HepG2 (cell line): ENCODE measurements at regions not wholly inside any gene's neighbourhood (a gene's known extent, or its start where the extent isn't known, plus 50 kb on each side); places are given as distances from the start of the nearest gene placed in this dataset.

Experiments
- ATAC-seq: fragments of 200-7000 bp; cut with Tn5 transposase; 3 replicates; pipeline ENCODE4 v1.9.1; 2020; ENCODE audit warnings: mild to moderate bottlenecking, moderate library complexity
- BruUV-seq: library from RNA; stranded (reverse); fragments of 400-500 nt; replicated peaks from 2 replicates; lab custom pipeline; 2021; lab: Mats Ljungman, UMichigan
- CTCF ChIA-PET: fragments of 300-600 bp; formaldehyde crosslinking; extraction: SDS; loops from one replicate; lab custom pipeline; 2021; ENCODE audit warnings: low total read pairs, inconsistent platforms, low intra/inter-chr PET ratio; lab: Yijun Ruan, JAX
- POLR2A ChIA-PET: fragments of 350-600 bp; sonication (Branson Sonifier 250); formaldehyde crosslinking; loops from one replicate; lab custom pipeline; 2020; ENCODE audit warnings: antibody characterized with exemption, inconsistent platforms; lab: Yijun Ruan, JAX
- DNase-seq: peaks from one replicate; pipeline ENCODE4 v3.0.0-alpha.2; 2015; ENCODE audit warnings: low spot score
- FAIRE-seq: peaks from 3 replicates; lab custom pipeline; 2011; peaks lifted over from hg19 to GRCh38; lab: Jason Lieb, UNC
- H2AFZ ChIP-seq: one replicate; pipeline ENCODE4 v1.6.1; 2011; ENCODE audit warnings: low read length, inconsistent platforms
- H3K27ac ChIP-seq: fragments of 300-600 bp; 3 replicates; pipeline ENCODE4 v1.8.0; 2011; ENCODE audit warnings: mixed run types, mild to moderate bottlenecking, mixed read lengths, low read length, inconsistent platforms; ENCODE audit not compliant: insufficient read depth; ENCODE audit errors: extremely low read length
- H3K27me3 ChIP-seq, 2 experiments: fragments of 200-600 bp in 1 of 2; 2 replicates in 1 of 2; 3 replicates in 1 of 2; pipeline versions ENCODE4 v1.6.0 to v1.8.0; 2011; ENCODE audit warnings: low read length in 2 of 2, mild to moderate bottlenecking in 2 of 2, moderate library complexity in 2 of 2, inconsistent platforms in 1 of 2; ENCODE audit not compliant: insufficient read depth in 2 of 2, control insufficient read depth in 1 of 2
- H3K36me3 ChIP-seq, 2 experiments: fragments of 200-600 bp in 1 of 2; replicated peaks in 1 of 2; 2 replicates in 1 of 2; 3 replicates in 1 of 2; pipeline versions ENCODE4 v1.5.1 to v1.8.0; 2011; ENCODE audit warnings: low read length in 2 of 2, inconsistent platforms in 1 of 2; ENCODE audit not compliant: insufficient read depth in 2 of 2, control insufficient read depth in 1 of 2
- H3K4me1 ChIP-seq: 2 replicates; pipeline ENCODE4 v1.5.1; 2012; ENCODE audit warnings: low read length, inconsistent platforms; ENCODE audit not compliant: insufficient read depth
- H3K4me2 ChIP-seq: 2 replicates; pipeline ENCODE4 v1.6.0; 2011; ENCODE audit warnings: low read depth, low read length, inconsistent platforms
- H3K4me3 ChIP-seq, 3 experiments: fragments of 200-600 bp in 1 of 3; sonication (generic), shearing (Covaris generic) in 1 of 3; replicated peaks in 1 of 3; 2 replicates each; pipeline ENCODE4 v1.5.1; 2011 to 2016; ENCODE audit warnings: low read length in 3 of 3, inconsistent platforms in 2 of 3, low read depth in 2 of 3, mild to moderate bottlenecking in 2 of 3, control low read depth in 1 of 3, mixed read lengths in 1 of 3; ENCODE audit not compliant: insufficient read depth in 1 of 3
- H3K79me2 ChIP-seq: one replicate; pipeline ENCODE4 v1.6.1; 2011; ENCODE audit warnings: low read length, inconsistent platforms; ENCODE audit not compliant: insufficient read depth
- H3K9ac ChIP-seq: 2 replicates; pipeline ENCODE4 v1.6.0; 2011; ENCODE audit warnings: mild to moderate bottlenecking, low read depth, low read length, inconsistent platforms; ENCODE audit not compliant: insufficient read depth
- H3K9me3 ChIP-seq: 2 replicates; pipeline ENCODE4 v1.5.1; 2012; ENCODE audit warnings: mild to moderate bottlenecking, low read length
- H4K20me1 ChIP-seq: 2 replicates; pipeline ENCODE4 v1.6.0; 2011; ENCODE audit warnings: inconsistent platforms, mild to moderate bottlenecking, low read length, moderate library complexity; ENCODE audit not compliant: insufficient read depth
- CHD2 ChIP-seq: IDR thresholded peaks from 2 replicates; pipeline ENCODE4 v1.6.1; 2011; ENCODE audit warnings: low read depth, low read length, improper control_type of control experiment
- FOXJ3 ChIP-seq: sonication (generic); formaldehyde crosslinking; IDR thresholded peaks from 2 replicates; pipeline ENCODE4 v1.4.0; 2020; ENCODE audit warnings: missing genetic modification reagents, mild to moderate bottlenecking, borderline replicate concordance
- FOXP4 ChIP-seq: sonication (generic); formaldehyde crosslinking; IDR thresholded peaks from 2 replicates; pipeline ENCODE4 v1.4.0; 2020; ENCODE audit warnings: missing genetic modification reagents
- HOXA9 ChIP-seq: sonication (generic); formaldehyde crosslinking; IDR thresholded peaks from 2 replicates; pipeline ENCODE4 v1.8.1; 2022; ENCODE audit warnings: missing genetic modification reagents, mild to moderate bottlenecking, moderate library complexity, borderline replicate concordance
- MBNL3 ChIP-seq: fragments of 250-450 bp; sonication (Bioruptor Pico); conservative IDR thresholded peaks from 2 replicates; pipeline ENCODE4 v1.8.0; 2022; ENCODE audit warnings: mild to moderate bottlenecking, inconsistent platforms
- PRMT3 ChIP-seq: sonication (generic); formaldehyde crosslinking; IDR thresholded peaks from 2 replicates; pipeline ENCODE4 v1.8.1; 2022; ENCODE audit warnings: low read depth, mild to moderate bottlenecking, moderate library complexity, missing genetic modification reagents, borderline replicate concordance
- TIGD3 ChIP-seq: sonication (generic); formaldehyde crosslinking; IDR thresholded peaks from 2 replicates; pipeline ENCODE4 v1.5.1; 2020; ENCODE audit warnings: mild to moderate bottlenecking, missing genetic modification reagents, borderline replicate concordance
- ZBTB33 ChIP-seq: sonication (generic); formaldehyde crosslinking; IDR thresholded peaks from 2 replicates; pipeline ENCODE4 v1.4.0; 2020; ENCODE audit warnings: missing genetic modification reagents
- ZNF350 ChIP-seq: sonication (generic); formaldehyde crosslinking; IDR thresholded peaks from 2 replicates; pipeline ENCODE4 v1.4.0; 2020; ENCODE audit warnings: mild to moderate bottlenecking, low read depth, missing genetic modification reagents, borderline replicate concordance
- ZNF414 ChIP-seq: sonication (generic); formaldehyde crosslinking; IDR thresholded peaks from 2 replicates; pipeline ENCODE4 v1.5.0; 2020; ENCODE audit warnings: missing genetic modification reagents
- ZSCAN20 ChIP-seq: sonication (generic); formaldehyde crosslinking; IDR thresholded peaks from 2 replicates; pipeline ENCODE4 v1.4.0; 2020; ENCODE audit warnings: missing genetic modification reagents, mild to moderate bottlenecking, borderline replicate concordance
- WGBS: methylation state at CpG from one replicate; pipeline ENCODE4 v1.1.6; 2017; ENCODE audit warnings: low lambda C conversion rate; 5-methylcytosine and 5-hydroxymethylcytosine counted together
- in situ Hi-C: cut with HindIII; loops from 2 replicates; pipeline ENCODE4 v1.10.0; 2017; ENCODE audit warnings: low pct_unique_long_range_greater_than_20kb; ENCODE audit not compliant: extremely low pct_ligation_motif_present
- intact Hi-C: fragments of 100-400 bp; cut with micrococcal nuclease; formaldehyde crosslinking; loops from one replicate; pipeline ENCODE4 v1.10.0; 2022; ENCODE audit not compliant: unreplicated experiment

GRCh38 chr10:78931321-78932053 is 137.3 kb upstream of the ZMIZ1 start:
- Histone ChIP-seq H3K4me2 (no peak overlapping the region), H3K9me3 (no peaks in the 10 kb centered on the region), H3K27ac (no peak overlapping the region), H3K9ac (no peak overlapping the region), H3K4me1 (peaks cover 31% of the 10 kb centered on the region)
- no peak for FAIRE-seq
- WGBS, result 36% methylated on average over 8 of the region's 21 CpGs
- CTCF ChIA-PET, result no interaction called here
- intact Hi-C loops, result no loop called here
- TF ChIP-seq ZBTB33 (CRISPR knock-in tag) (peak; percentile 77), CHD2 (no peak)
- TF ChIP-seq, all 625 proteins: peak for 1
- Histone ChIP-seq H3K4me3 (no peak overlapping the region), H3K27me3 (peaks cover 7 to 58% of the 10 kb centered on the region in 2 experiments; a peak in 3 of 5 replicates), H4K20me1 (no peaks in the 10 kb centered on the region), H3K36me3 (no peaks in the 10 kb centered on the region), H2AFZ (no peak overlapping the region), H3K79me2 (no peaks in the 10 kb centered on the region)
- in situ Hi-C loops, result no loop called here
- ATAC-seq (no peak), DNase-seq (no peak)
- POLR2A ChIA-PET, result no interaction called here
- no TSS peak for BruUV-seq

GRCh38 chr10:78932054-78932386 is 136.7 kb upstream of the ZMIZ1 start:
- ChIA-PET POLR2A (no interaction called here), CTCF (no interaction called here)
- Histone ChIP-seq H3K4me3 (no peak overlapping the region), H3K9ac (no peak overlapping the region), H3K36me3 (no peaks in the 10 kb centered on the region), H4K20me1 (no peaks in the 10 kb centered on the region), H3K4me1 (peaks cover 34% of the 10 kb centered on the region), H3K27ac (no peak overlapping the region), H3K4me2 (no peak overlapping the region), H3K9me3 (no peaks in the 10 kb centered on the region), H3K79me2 (no peaks in the 10 kb centered on the region), H3K27me3 (peaks cover 7 to 53% of the 10 kb centered on the region in 2 experiments; a peak in 3 of 5 replicates), H2AFZ (no peak overlapping the region)
- 57% methylated on average over 2 of the region's 2 CpGs for WGBS
- DNase-seq (no peak), FAIRE-seq (no peak), ATAC-seq (no peak)
- no TSS peak for BruUV-seq
- intact Hi-C loops (no loop called here), in situ Hi-C loops (no loop called here)
- TF ChIP-seq HOXA9 (no peak), MBNL3 (CRISPR knock-in tag) (no peak), ZSCAN20 (CRISPR knock-in tag) (no peak), FOXJ3 (CRISPR knock-in tag) (no peak), TIGD3 (CRISPR knock-in tag) (no peak), ZNF350 (no peak), FOXP4 (CRISPR knock-in tag) (no peak), PRMT3 (CRISPR knock-in tag) (no peak), ZNF414 (no peak)
